ENCODE measurements at regions not wholly inside any gene's neighbourhood (a gene's known extent, or its start where the extent isn't known, plus 50 kb on each side); places are given as distances from the start of the nearest gene placed in this dataset.

- TF ChIP-seq CTCF (IDR thresholded peaks at IDR 0.05), result no peak
- no peak for TF ChIP-seq POLR2A (IDR thresholded peaks at IDR 0.05)
Observed at GRCh38 chr2:223182356-223182755, 130.4 kb downstream of the KCNE4 start.
